ENCODE measurements at regions not wholly inside any gene's neighbourhood (a gene's known extent, or its start where the extent isn't known, plus 50 kb on each side); places are given as distances from the start of the nearest gene placed in this dataset.

DNA sequence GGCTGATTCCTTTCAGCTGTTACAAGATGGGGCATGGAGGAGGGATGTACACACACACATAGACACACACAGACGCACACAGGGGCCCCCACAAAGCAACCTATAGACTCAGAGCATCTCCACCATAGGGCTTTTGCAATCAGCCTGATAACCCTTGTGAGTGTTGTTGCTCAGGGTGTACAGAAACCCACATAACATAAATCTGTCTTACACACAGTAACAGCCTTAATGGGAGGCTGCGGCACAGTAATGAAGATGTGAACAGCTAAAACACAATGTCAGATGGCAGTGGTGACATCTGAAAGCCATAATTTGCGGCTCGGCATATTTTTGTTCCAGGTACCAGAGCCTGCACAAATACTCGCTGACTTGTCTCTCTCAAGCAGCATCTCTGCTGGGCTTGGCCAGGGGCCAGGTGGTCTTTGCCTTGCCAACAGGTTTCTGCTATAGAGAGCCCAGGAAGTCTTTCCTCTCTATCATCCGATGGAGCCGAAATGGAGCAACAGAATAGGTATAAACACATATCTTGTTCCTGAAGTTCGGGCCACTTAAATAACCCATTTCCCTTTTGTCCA lies 357.2 kb upstream of the GATB start:
- no peak for ATAC-seq
- no peak for TF ChIP-seq CTCF (IDR thresholded peaks at IDR 0.05)
- no peaks in the 10 kb centered on the region for H3K36me3 ChIP-seq
- H3K4me3 ChIP-seq: no peak overlapping the region
- peaks cover 0 to 19% (median 7%) of the 10 kb centered on the region in 11 donors for H3K9me3 ChIP-seq
- H3K27me3 ChIP-seq: no peaks in the 10 kb centered on the region
- WGBS, 2 donors: 75 to 84% methylated on average over 8 of the region's 8 CpGs
- intact Hi-C loops (cut with DNase I): loop anchor here in 2 of 10 donors (5.0 to 10.0 kb wide), 3 partner anchors 127 to 716 kb away; no protein-coding TSS in a partner anchor
- no peak for DNase-seq
- H3K4me1 ChIP-seq: peaks cover 0 to 37% (median 17%) of the 10 kb centered on the region in 9 donors
- H3K27ac ChIP-seq: no peak overlapping the region

GRCh38 chr4:152117520-152117919 lies 356.7 kb upstream of the GATB start:
- intact Hi-C loops (cut with DNase I): loop anchor here in 2 of 10 donors (5.0 to 10.0 kb wide), 3 partner anchors 127 to 715 kb away; no protein-coding TSS in a partner anchor
- DNase-seq: no peak
- no peak for TF ChIP-seq CTCF (IDR thresholded peaks at IDR 0.05)
- no peak overlapping the region for H3K4me3 ChIP-seq
- no peaks in the 10 kb centered on the region for H3K27me3 ChIP-seq
- 49 to 56% methylated on average over 6 of the region's 6 CpGs for WGBS, 2 donors
- H3K27ac ChIP-seq: peak overlapping the region in 1 of 10 donors; percentile 28
- H3K9me3 ChIP-seq: peaks cover 0 to 17% (median 6%) of the 10 kb centered on the region in 11 donors
- no peaks in the 10 kb centered on the region for H3K36me3 ChIP-seq
- ATAC-seq: peak in 4 of 8 donors; percentile 28 to 63 (median 48)
- H3K4me1 ChIP-seq: peaks cover 0 to 41% (median 17%) of the 10 kb centered on the region in 9 donors

GRCh38 chr4:152117054-152117453 lies 356.2 kb upstream of the GATB start:
- no peaks in the 10 kb centered on the region for H3K27me3 ChIP-seq
- intact Hi-C loops (cut with DNase I): loop anchor here in 2 of 10 donors (5.0 to 10.0 kb wide), 3 partner anchors 128 to 715 kb away; no protein-coding TSS in a partner anchor
- no peak for TF ChIP-seq CTCF (IDR thresholded peaks at IDR 0.05)
- ATAC-seq: no peak
- H3K27ac ChIP-seq: peak overlapping the region in 1 of 10 donors; percentile 28
- H3K4me3 ChIP-seq: no peak overlapping the region
- DNase-seq: no peak
- no peaks in the 10 kb centered on the region for H3K36me3 ChIP-seq
- H3K9me3 ChIP-seq: peaks cover 0 to 12% (median 2%) of the 10 kb centered on the region in 11 donors
- H3K4me1 ChIP-seq: peaks cover 0 to 45% (median 20%) of the 10 kb centered on the region in 9 donors
- 79 to 88% methylated on average over 3 of the region's 3 CpGs for WGBS, 2 donors

DNA sequence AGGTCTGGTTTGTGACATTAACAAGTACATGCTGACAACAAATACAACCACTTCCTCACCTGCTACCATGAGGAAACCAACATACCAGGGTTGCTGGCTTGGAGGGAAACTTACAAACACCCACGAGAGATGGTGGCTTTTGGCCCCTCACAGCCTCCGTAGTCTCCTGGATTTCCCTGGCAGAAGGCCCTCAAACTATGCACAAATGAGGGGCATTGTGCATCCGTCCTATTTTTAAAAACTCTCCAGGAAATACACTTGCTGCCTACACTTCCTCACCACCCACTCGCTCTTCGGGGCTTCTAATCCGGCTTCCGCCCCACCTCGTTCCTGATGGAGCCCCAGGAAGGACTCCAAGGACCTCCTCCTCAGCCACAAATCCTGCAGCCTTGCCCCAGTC lies 355.0 kb upstream of the GATB start:
- peak; percentile 14 to 79 (median 50) for ATAC-seq
- intact Hi-C loops (cut with DNase I): loop anchor here in 2 of 10 donors (5.0 to 10.0 kb wide), 3 partner anchors 129 to 713 kb away; no protein-coding TSS in a partner anchor

More for the DNA sequence above, 355.0 kb upstream of the GATB start:
- no peak for TF ChIP-seq CTCF (IDR thresholded peaks at IDR 0.05)
- Histone ChIP-seq H3K27me3 (no peaks in the 10 kb centered on the region), H3K4me1 (peaks cover 0 to 53% (median 27%) of the 10 kb centered on the region in 9 donors), H3K27ac (peak overlapping the region in 6 of 10 donors; percentile 8 to 55 (median 47)), H3K9me3 (no peaks in the 10 kb centered on the region), H3K4me3 (no peak overlapping the region), H3K36me3 (no peaks in the 10 kb centered on the region)
- WGBS, 2 donors: 37 to 48% methylated on average over 8 of the region's 8 CpGs
- peak in 1 of 2 donors; percentile 36 for DNase-seq

Measured in heart right ventricle (tissue), 16 donors.